Vagina (tissue), 2 donors: ENCODE measurements at regions not wholly inside any gene's neighbourhood (a gene's known extent, or its start where the extent isn't known, plus 50 kb on each side); places are given as distances from the start of the nearest gene placed in this dataset.

Experiments
- CTCF ChIP-seq, 3 experiments: fragments of 450-650 bp in 2 of 3; fragments of 200-600 bp in 1 of 3; sonication (generic) in 1 of 3; IDR thresholded peaks; one replicate each; pipeline ENCODE4 v1.5.1; 2017 to 2019; ENCODE audit warnings: antibody characterized with exemption in 3 of 3, mild to moderate bottlenecking in 2 of 3, moderate library complexity in 2 of 3
- POLR2A ChIP-seq, 2 donors: fragments of 450-650 bp; IDR thresholded peaks; one replicate each; pipeline ENCODE4 v1.6.1; 2017; ENCODE audit warnings: antibody characterized with exemption in 2 of 2, mild to moderate bottlenecking in 2 of 2, moderate library complexity in 2 of 2
- POLR2AphosphoS5 ChIP-seq, 2 donors: sonication (generic); formaldehyde crosslinking; IDR thresholded peaks; one replicate each; pipeline ENCODE4 v1.9.0; 2017; ENCODE audit warnings: antibody characterized with exemption in 2 of 2, mild to moderate bottlenecking in 2 of 2, low read depth in 1 of 2; ENCODE audit not compliant: insufficient read depth in 1 of 2

- TF ChIP-seq CTCF (IDR thresholded peaks at IDR 0.05) (no peak), POLR2AphosphoS5 (IDR thresholded peaks at IDR 0.05; ENCODE audit: insufficient read depth in 1 of 2, low read depth in 1 of 2) (no peak), POLR2A (IDR thresholded peaks at IDR 0.05) (no peak)
These were observed 343.1 kb upstream of the SEMA6D start for GRCh38 chr15:47374222-47374621.
